NCI-H524 treated with DMSO at 0.1 percent for 48 hours (cell line): ENCODE measurements at regions not wholly inside any gene's neighbourhood (a gene's known extent, or its start where the extent isn't known, plus 50 kb on each side); places are given as distances from the start of the nearest gene placed in this dataset.
"Not testable (repeated sequence)": the region's sequence is repeated elsewhere in the genome, so short reads cannot be mapped to it uniquely, and the experiment has no call there.

Source experiments
- DNase-seq: peaks from one replicate; lab custom pipeline; 2025; lab: John Stamatoyannopoulos, UW

DNA sequence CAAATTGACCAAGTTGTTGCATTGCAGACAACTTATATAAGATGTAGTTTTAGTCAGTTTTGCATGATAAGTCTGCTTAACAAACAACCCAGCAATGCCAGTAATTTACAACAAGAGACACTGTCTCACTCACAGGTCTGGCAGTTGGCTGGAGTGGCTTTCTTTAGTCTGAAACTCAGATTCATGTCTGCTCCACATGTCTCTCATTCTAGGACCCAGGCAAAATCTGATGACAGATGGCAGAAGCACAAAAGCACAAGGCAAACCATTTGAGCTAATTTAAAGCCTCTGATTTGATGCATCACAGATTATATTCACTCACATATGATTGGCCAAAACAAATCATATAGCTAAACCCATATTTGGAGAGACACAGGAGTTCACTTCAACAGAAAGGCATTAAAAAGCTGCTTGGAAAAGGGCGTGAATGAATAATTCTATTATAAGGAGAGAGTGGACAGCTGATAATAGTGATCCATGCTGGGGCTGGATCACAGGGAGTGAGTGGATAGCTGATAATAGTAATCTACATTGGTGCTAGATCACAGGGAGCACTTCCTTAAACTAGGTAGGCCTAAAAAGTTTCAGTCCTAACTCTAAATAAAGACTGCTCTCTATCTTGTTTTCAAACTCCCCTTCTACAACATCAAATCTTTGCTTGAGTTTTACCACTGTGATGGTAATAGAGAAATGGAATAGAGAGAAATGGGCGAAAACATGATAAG, 593.2 kb upstream of the ZNF804A start:
- DNase-seq = peak; percentile 91

DNA sequence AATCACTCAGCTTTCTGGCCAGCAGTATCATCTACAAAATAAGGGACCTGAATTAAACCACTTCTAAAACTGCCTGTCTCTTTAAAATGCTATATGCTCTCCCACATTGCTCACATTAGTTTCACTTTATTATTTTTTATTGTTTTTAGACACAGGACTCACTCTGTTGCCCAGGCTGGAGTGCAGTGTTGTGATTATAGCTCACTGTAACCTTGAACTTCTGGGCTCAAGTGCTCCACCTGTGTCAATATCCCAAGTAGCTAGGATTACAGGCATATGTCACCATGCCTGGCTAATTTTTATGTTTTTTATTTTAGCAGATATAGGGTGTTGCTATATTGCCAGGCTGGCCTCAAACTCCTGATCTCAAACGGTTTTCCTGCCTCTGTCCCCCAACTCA, 591.3 kb upstream of the ZNF804A start:
- DNase-seq = peak; percentile 31

DNA sequence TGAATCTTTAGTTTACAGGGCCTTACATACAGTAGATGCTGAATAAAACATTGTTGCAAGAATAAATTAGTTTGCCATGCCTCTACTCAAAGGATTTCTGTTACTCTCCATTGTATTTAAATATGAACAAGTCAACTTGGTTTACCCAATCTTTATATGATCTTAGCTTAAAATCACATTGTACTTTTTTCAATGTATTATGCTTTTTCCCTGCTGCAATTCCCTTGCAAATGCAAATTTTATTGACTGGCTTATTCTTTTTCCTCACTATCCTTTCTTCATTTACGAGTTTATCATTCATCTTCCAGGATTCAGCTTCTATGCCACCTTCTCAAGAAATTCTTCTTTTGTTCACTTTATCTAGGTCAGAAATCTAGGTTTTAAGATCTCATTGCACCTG, 571.4 kb upstream of the ZNF804A start:
- DNase-seq = no peak

DNA sequence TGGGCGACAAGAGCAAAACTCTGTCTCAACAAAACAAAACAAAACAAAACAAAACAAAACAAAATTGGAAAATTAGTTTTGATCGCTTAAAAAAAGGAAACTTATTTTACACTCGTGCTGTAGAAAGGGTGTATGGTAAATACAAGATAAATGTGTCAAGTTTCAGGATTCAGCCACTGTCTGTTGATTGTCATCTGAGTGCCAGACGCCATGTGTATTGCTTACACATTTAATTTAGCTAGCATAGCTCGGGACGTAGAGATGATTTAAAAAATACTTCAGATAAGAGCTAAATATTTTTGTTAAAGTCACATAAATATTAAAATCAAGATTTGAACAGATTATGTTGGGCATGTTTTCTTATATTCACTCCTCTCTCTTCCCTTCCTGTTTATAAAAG, 568.1 kb upstream of the ZNF804A start:
- DNase-seq = no peak

DNA sequence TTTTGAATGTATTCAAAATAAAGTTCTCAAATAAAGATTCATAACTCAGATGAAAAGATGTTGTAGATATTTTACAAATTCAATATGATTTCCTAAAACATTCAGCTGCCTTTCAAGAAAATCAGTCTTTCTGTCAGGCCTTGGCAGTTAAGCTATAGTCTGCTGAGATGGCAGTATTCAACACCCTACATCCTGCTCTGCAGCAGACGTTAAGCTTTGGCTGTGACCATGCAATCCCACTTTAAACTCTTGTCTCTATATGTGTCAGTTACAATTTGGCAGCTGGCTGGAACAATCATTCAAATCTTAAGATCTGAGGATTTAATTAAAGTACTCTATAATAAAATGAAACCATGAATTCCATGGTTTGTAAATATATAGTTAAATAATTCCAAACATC, 567.3 kb upstream of the ZNF804A start:
- peak; percentile 64 for DNase-seq

DNA sequence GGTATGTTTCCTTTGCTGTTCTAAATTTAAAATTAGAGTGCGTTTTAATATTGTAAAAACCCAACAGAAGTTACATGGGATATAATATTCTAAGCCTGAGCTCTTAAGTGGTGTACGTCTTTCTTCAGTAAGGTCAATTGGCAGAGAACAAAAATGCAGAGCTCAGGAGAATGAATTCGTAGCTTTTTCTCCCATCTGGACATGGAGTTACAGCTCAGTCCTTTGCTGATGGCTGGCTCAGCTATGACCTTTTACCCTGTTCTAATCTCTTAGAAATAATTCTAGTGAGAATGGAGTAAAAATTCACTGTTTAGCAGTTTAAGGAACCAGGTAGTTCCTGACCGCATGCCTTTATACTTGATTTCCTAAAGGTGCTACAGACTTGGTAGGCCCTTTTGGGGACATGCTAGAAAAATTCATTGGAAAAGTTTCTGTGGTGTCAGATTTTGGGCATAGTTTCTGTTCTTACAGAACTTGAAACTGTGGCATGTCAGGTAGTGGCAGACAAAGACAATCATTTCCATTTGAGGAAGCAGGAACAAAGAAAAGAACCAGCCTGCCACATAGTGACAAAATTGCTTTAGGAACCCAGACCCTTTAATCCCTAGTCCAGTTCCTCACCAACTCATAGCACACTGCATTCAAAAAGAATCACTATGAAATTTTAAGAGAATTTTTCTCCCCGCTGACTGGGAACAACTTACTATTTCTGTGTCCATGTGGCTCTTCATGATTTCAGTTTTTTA, 566.8 kb upstream of the ZNF804A start:
- peak; percentile 59 for DNase-seq

DNA sequence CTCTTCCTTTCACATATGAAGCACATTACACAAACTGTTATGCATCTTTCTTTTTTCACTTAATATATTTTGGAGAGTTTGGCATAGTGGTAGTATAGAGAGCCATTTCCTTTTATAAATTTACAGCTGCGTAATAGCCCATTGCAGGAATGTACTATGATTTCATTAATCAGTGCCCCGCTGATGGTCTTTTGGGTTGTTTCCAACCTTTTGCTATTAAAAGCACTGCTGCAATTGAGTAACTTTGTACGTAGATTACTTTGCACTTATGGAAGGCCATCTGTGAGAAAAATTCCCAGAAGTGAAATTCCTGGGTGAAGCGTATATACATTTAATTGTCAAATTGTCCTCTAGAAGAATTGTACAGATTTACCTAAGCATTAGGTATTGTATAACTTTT, 565.3 kb upstream of the ZNF804A start:
- DNase-seq = no peak

DNA sequence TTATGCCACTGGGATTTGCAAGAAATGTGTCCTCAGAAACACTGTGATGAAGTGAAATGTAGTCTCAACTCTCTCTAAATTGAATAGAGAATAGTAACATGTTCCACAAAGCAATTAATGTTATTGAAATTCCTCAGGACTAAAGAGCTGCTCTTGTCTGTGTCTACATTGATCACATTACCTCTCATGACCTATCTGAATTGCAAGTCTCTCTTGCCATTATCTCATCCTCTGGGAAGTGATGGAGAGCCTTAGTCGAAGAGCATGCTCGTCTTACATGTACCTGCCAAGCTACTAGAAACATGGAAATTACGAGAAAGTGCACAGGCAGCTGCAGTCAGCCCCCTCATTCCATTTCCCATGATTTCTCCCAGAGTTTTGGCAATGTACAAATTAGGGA, 561.1 kb upstream of the ZNF804A start:
- DNase-seq = no peak

DNA sequence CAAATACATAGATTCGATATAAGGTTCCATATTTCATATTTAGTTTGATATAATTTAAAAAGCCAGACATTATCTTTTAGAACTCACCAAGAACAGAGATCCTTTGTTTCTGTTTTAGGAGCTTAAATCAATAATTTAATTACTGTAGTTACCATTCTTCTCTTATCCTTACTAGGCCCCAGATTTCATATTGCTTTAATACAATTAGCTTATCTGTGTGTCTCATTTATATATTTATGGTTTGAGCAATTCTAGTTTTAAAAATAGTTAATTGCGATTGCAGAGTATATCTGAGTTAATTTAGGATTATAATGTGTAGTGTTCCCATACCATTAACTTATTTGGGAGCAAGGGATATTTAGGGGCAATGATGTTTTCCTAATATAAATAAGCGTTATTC, 558.8 kb upstream of the ZNF804A start:
- no peak for DNase-seq

DNA sequence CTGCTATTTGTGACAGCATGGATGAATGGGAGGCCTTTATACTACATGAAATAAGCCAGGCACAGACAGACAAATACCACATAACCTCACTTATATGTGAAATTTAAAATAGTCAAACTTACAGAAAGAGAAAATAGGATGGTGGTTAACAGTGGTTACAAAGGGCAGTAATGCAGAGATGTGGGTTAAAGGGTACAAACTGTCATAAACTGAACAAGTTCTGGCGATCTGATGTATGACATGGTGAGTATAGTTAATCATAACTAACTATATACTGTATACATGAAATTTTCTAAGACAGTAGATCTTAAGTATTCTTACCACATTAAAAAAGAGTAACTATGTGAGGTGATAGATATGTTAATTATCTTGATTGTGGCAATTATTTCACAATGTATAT, 558.1 kb upstream of the ZNF804A start:
- DNase-seq = no peak

DNA sequence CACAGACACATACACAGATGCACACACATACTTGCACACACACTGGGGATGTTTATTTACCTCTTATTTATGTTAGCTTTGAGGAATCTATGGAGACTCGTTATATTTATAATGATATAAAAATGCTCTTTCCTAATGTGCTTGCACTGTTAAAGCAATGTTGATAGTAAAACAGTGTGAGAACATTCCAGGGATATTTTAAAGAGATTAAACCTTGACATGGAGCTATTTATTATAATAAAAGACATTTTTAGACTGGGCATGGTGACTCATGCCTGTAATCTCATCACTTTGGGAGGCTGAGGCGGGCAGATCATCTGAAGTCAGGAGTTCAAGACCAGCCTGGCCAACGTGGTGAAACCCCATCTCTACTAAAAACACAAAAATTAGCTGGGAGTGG, 557.3 kb upstream of the ZNF804A start:
- no peak for DNase-seq

DNA sequence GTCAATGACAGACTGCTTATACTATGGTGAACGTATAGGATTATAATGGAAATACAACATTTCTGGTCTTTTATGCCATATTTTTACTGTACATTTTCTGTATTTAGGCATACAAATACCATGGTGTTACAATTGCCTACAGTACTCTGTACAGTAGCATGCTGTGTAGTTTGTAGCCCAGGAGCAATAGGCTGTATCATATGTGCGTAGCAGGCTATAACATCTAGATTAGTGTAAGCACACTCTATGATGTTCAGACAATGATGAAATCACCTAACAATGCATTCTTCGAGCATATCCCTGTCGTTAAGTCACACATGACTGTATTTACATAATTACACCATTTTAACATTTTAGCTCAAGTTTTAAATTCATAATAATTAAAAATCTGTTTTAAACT, 556.6 kb upstream of the ZNF804A start:
- DNase-seq = no peak

DNA sequence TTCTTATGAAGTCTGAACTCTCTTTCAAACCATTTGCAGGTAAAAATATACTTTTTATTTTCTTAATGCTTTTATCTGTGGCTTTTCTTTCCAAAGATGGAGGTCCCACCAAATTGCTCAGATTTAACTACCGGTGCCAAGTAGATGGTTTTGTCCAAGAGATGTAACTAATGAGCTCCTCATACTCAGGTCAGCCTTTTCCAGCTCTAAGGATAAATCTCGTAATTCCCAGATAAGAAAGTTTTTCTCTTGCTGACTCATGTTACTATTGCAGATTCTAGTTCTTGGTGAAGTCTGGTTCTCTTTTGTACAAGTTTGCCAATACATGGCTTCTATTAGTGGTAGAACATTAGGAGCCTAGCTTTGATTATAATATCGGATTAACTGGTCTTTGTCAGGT, 550.8 kb upstream of the ZNF804A start:
- no peak for DNase-seq

DNA sequence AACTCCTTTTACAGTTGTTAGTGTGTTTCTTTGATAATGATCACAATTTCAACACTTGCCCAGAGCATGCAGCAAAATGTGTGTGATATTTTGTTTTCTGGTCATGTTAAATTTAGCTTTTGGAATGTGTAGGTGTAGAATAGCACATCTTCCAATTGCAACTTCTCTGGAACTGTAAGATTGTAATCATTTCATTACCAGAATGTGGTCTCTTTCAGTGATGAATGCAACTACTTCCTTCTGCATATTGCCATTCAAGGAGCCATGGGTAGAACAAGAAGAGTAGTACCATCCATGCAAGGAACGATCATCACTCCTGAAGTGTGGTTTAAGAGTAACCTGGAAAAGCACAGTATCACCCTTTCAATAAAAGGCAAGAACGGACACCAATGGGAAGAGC, 548.8 kb upstream of the ZNF804A start:
- no peak for DNase-seq

DNA sequence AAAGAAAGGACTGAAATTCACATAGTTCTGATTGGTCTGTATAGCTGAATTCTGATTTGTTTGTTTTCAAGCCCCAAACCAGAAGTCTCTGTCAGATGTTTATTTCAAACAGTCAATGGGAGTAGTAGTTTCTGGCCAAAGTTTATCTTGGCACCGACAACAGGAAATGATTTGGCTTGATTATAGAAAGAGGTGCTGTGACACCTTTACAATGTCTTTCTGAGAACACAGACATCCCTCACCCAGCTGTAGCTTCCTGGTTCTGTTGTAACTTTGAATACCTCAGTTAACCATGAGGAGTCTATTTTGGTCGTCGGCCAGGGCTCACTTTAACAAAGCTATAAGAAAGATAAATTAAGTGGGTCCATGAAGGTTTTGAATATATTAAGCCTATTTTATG, 545.0 kb upstream of the ZNF804A start:
- DNase-seq = no peak

DNA sequence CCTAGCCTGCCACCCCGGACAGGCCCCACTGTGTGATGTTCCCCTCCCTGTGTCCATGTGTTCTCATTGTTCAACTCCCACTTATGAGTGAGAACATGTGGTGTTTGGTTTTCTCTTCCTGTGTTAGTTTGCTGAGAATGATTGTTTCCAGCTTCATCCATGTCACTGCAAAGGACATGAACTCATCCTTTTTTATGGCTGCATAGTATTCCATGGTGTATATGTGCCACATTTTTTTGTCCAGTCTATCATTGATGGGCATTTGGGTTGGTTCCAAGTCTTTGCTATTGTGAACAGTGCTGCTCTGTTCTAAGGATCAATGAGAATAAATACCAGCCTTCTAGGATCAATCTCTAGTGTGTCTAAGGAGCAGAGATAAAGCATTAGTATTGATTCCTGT, 543.9 kb upstream of the ZNF804A start:
- DNase-seq = not testable (repeated sequence)

DNA sequence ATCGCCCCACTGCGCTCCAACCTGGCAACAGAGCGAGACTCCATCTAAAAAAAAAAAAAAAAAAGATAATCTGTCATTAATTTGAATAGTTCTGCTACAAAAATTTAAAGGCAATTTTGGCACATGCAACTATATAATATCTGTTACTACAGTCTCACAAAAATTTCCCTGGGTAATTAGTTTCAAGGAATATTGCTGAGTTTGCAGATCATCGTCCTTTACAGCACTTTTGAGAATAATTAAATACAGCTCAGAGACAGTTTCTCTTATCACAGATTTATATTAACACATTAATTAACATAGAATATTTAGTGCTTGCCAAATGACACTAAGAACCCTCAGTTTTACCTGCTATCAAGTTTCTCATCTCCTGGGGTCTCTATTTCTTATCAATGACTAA, 540.4 kb upstream of the ZNF804A start:
- no peak for DNase-seq

DNA sequence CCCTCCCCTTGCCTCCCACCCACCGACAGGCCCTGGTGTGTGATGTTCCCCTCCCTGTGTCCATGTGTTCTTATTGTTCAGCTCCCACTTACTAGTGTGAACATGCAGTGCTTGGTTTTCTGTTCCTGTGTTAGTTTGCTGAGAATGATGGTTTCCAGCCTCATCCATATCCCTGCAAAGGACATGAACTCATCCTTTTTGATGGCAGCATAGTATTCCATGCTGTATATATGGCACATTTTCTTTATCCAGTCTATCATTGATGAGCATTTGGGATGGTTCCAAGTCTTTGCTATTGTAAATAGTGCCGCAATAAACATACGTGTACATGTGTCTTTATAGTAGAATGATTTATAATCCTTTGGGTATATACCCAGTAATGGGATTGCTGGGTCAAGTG, 538.1 kb upstream of the ZNF804A start:
- not testable (repeated sequence) for DNase-seq

DNA sequence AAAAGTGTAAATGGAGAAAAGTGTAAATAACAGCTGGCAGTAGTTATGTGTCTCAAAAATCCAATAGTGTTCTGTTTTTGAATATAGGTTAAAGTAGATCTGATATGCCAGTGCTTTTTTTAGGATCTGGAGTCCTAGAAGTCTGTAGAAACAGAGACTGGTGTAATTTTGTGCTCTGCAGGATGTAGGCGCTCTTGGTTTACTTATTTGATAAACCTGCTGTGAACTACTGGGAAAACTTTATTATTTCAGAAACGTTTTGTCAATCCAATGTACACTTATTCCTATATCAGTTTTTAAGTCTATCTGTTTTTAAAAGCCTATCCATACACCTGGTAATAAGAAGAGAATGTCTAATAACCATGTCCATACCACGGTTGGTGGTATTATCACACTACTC, 530.8 kb upstream of the ZNF804A start:
- DNase-seq = no peak

DNA sequence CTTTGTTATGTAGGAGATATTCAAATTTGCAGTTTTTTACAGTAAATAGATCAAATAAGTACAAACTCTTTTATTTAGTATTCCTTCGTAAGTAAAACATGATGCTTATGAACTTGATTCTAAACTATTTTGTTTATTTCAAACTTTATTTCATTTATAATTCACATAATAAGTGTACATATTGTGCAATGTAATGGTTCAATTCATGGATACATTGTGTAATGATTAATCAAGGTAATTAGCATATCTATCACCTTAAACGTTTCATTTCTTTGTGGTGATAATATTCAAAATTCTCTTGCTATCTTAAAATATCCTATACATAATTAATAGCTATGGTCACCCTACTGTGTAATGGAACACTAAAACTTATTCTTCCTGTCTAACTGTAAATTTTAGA, 525.9 kb upstream of the ZNF804A start:
- DNase-seq = no peak

DNA sequence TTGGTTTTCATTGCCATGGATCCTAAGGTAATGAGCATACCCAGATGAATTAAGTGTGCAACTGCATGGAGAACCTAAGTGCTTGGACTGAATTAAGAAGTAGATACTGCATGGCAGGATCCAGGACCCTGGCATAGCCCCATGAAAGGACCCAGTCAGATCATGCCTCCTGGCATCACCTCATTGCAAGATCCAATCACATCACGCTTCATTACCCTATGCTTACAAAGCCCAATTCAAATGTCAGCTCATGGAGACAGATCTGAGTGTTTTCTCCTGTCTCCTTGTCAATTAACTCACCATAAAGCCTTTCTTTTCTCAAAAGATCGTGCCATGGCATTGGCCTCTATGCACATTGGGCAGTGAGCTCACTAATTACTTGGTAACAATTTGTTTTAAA, 519.8 kb upstream of the ZNF804A start:
- DNase-seq = no peak

DNA sequence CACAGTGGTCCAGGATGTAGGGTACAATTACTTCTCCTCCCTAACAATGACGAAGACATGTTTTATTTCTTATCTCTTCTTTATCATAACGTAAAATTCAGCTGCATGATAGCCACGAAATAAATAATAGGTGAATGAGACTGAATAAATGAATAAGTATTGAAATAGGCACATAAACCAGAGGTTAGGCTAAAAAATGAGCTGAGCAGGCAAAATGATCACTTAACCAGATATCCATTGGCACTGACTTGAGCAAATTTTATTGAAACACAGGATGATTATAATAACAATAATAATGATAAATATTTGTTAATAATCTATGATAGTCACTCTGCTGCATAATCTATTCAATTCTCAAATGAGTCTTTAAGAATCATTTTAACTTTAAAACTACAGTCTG, 506.9 kb upstream of the ZNF804A start:
- no peak for DNase-seq

DNA sequence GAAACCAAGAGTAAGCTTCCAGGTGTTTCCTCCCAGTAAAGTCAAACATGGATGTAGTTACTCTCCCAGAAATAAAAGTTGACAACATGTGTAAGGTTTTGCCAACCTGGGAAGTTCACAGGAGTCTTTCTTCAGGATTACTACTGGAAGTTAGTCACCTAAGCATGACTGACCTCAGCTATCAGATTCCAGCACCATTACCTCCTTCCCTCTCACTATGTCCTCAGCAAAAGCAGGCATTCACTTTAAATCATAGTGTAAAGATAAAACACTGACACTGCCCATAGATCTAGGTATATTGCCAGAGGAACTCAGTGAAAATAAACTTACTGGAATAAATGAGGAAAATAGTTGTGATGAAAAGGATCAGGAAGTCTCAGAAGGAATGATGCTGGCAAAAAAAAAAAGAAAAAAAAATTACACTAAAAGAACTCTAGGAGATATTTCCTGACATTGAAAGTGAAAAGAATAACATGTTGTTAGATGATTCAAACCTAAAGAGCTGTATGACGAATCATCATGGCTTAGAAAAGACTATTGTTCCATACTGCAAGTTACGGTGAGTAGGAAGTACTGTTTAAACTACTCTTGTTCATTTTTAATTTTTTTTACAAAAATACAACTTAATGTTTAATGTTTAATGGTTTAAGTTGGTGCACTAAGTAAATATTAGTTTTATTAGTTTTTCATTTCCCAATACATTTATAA, 484.5 kb upstream of the ZNF804A start:
- no peak for DNase-seq
